RPMI8226 (cell line): ENCODE measurements at regions not wholly inside any gene's neighbourhood (a gene's known extent, or its start where the extent isn't known, plus 50 kb on each side); places are given as distances from the start of the nearest gene placed in this dataset.

Experiments used
- DNase-seq: peaks from one replicate; pipeline ENCODE4 v3.0.0-alpha.2; 2015

DNA sequence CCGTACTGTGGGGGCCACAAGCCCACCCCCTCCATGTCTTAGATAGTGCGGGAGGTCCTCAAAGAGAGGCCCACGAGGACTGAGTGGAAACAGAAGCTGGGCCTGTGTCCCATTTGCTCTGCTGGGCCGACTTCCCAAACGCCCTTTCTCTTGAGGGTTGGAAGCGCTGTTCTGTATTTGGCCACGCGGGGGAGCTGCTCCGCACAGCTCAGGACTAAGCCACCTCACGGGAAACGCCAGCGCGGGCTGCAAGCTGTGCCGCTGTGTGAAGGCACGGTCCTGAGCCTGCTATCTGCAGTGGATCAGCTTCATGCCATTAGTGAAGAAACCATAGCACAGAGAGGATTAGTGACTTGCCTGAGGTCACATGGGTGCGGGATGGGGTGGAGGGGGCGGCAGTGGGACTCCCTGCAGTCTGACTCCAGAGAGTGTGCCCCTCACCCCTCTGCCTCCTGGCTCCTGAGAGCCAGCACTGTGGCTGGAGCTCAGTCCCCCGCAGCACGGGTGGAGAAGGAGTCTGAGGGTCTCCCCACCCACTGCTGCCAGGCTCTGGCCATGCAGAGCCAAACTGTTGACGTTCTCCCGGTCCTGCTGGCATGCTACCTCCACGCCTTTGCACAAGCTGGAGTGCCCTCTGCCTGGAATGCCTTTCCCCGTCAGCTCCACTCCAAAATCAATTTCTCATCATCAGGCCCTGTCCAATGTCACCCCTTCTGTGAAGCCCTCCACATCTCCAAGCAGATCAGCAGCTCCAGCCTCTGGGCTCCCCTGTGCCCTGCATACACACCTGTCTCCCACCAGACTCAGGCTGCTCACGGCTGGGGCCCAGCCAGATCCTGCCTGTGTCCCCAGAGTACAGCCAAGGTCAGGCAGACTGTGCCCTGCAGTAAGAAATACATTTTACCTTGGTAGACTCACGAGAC, 51.5 kb upstream of the LRRC32 start:
- peak; percentile 90 for DNase-seq

DNA sequence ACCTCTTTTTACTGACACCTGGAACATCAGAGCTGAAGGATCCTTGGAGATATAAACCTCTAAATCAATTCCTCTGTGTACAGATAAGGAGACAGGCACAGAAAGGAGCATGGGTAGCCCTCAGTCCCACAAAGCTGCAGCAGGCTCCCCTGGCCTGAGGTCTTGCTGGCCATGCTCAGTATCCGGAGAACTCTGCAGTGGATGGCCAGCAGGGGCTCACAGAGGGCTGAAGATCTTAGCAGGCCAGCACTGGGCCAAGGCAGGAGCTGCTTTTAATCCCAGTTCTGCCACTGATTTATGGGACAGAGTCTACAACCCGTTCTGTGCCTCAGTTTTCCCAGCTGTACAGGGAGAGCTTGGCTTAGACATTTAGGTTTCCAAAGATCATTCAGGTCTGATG, 52.6 kb upstream of the LRRC32 start:
- DNase-seq = no peak

GRCh38 chr11:76723548-76723947, 53.0 kb upstream of the LRRC32 start:
- DNase-seq = no peak

DNA sequence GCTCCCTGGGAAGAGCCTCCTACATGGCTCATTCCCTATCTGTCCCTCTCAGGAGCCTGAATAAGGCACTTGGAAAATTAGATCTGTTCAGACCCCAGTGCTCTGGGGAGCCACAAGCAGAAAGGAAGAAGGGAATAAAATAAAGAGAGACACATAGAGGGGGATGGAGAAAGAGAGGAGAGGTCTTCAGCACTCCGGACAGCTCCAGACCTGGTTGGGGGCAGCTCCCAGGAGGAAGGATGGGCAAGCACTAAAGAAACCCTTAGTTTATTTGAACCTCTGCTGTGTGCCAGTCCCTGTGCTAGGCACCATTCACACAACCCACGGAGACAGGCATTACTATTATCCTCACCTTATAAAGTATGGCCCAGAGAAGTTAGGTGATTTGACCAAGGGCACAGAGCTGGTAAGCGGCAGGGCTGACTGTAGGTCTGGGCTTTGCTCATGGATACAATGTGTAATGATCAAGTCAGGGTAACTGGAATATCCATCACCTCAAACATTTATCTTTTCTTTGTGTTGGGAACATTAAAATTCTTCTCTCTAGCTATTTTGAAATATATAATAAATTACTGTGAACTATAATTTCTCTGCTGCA, 53.7 kb upstream of the LRRC32 start:
- no peak for DNase-seq

- no peak for DNase-seq
Observed at GRCh38 chr11:76728227-76728626, 54.9 kb upstream of the TSKU start.

DNA sequence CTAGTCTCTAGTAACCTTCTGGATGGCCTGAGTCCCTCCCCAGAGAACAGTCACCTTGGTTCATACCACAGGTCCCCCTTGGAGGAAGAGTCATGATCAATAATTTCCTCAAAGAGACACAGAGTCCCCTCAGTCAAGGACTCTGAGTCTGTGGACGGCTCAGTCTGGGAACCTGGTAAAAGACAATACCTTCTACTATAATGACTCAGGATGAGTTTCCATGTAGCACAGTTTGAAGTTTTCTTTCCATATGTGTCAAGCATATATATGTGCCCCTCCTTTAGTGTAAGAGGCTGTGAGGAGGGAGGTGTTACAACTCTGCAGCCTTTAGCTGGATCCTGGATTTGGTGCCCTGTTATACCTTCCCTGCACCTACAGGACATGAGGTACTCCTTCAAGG, 54.4 kb upstream of the TSKU start:
- no peak for DNase-seq

DNA sequence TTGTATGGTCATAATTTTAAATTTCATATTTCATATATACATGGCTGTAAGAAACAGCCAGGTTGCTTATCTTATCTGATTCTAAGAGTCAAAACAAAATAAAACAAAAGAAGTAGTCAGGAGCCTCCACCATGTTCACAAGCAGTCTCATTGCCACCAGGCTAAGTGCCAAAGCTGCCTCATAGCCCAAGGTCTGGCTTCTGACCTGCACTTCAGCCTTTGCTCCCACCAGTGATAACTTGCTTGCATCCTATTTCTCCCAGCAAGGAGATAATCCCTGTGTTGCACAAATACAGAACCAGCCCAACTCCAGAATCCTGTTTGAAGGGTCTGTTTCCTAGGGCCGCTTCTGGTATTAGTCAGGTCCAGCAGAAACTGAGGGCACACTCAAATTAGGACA, 53.9 kb upstream of the TSKU start:
- no peak for DNase-seq

- DNase-seq = no peak
Observed at GRCh38 chr11:76730887-76731565, 52.1 kb upstream of the TSKU start.

DNA sequence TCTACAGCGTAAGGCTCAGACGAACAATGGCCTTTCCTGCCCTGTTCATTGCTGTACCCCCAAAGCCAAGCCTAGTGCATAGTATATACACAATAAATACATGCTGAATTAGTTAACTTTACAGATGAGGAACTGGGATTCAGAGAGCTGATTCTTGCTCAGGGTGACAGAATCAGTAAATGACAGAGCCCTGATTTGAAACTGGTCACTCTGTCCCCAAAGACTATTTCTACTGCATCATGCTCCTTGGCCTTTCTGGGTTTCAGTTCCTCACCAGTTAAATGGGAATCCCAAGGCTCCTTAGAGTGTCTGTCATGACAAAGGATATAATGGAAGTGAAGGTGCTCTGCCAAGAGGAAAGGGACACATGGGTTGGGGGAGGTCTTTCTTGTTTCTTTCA, 50.5 kb upstream of the TSKU start:
- no peak for DNase-seq
